Activated naive CD8-positive, alpha-beta T cell treated with anti-CD3 and anti-CD28 coated beads, Interleukin-2, amount 10 ng/mL, durations not matched to agents 7 days and 5 days (primary cell): ENCODE measurements at regions not wholly inside any gene's neighbourhood (a gene's known extent, or its start where the extent isn't known, plus 50 kb on each side); places are given as distances from the start of the nearest gene placed in this dataset.
"Not testable (repeated sequence)": the region's sequence is repeated elsewhere in the genome, so short reads cannot be mapped to it uniquely, and the experiment has no call there.

Experiments used
- ATAC-seq: fragments of 150-1000 bp; cut with Tn5 transposase; one replicate; pipeline ENCODE4 v1.10.0; 2021; ENCODE audit warnings: low read depth, moderate library complexity
- POLR2A ChIA-PET: fragments of 350-600 bp; sonication (Branson Sonifier 250); formaldehyde crosslinking; loops from one replicate; lab custom pipeline; 2021; ENCODE audit warnings: antibody characterized with exemption; lab: Charles Lee
- DNase-seq: peaks from one replicate; pipeline ENCODE4 v3.0.0; 2021
- H3K27ac Mint-ChIP-seq: one replicate; pipeline ENCODE4 v1.8.0; 2022; ENCODE audit warnings: mild to moderate bottlenecking, mixed read lengths
- H3K27me3 Mint-ChIP-seq: one replicate; pipeline ENCODE4 v1.8.0; 2022; ENCODE audit warnings: mild to moderate bottlenecking, moderate library complexity, mixed read lengths
- H3K36me3 Mint-ChIP-seq: one replicate; pipeline ENCODE4 v1.8.0; 2021; ENCODE audit warnings: mild to moderate bottlenecking, mixed read lengths
- H3K4me1 Mint-ChIP-seq: one replicate; pipeline ENCODE4 v1.8.0; 2021; ENCODE audit warnings: mixed read lengths
- H3K4me3 Mint-ChIP-seq: one replicate; pipeline ENCODE4 v1.8.0; 2022; ENCODE audit warnings: mild to moderate bottlenecking, moderate library complexity, mixed read lengths
- H3K9me3 Mint-ChIP-seq: one replicate; pipeline ENCODE4 v1.8.0; 2021; ENCODE audit warnings: mixed read lengths

- POLR2A ChIA-PET: no interaction called here
- no peak for DNase-seq
- Mint-ChIP-seq H3K27me3 (no peaks in the 10 kb centered on the region), H3K4me3 (no peak overlapping the region), H3K4me1 (no peaks in the 10 kb centered on the region), H3K27ac (no peak overlapping the region), H3K36me3 (no peaks in the 10 kb centered on the region), H3K9me3 (no peaks in the 10 kb centered on the region)
- ATAC-seq: no peak
These were observed 87.9 kb downstream of the YIPF7 start for GRCh38 chr4:44563496-44563895.

DNA sequence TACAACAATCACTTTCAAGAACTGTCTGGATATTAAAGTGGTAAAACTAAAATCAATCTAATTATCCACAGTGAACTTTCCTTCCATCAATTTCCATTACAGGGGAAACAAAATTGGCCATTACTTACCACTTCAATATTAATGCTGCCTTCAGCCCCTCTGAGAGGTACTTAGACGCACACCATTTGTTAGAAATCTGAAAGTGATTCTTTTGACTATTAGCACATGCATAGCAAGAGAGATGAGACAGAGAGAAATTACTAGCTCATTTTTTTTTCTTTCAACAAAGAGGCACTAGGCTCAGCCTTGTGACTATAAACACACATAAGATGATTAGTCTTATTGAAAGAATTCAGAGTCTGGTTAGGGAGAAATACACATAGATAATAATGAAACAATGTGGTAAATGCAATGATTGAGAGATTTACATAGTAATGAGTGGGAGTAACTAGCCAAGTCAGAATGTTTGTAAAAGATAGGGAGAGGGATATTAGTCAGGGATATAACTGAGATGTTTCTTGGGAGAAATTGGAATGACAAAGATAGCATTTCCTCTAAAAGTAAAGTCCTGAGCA, 93.3 kb downstream of the YIPF7 start:
- no peak overlapping the region for H3K27ac Mint-ChIP-seq
- no peaks in the 10 kb centered on the region for H3K27me3 Mint-ChIP-seq
- ATAC-seq: no peak
- no peaks in the 10 kb centered on the region for H3K4me1 Mint-ChIP-seq
- no peak for DNase-seq
- H3K36me3 Mint-ChIP-seq: no peaks in the 10 kb centered on the region
- H3K4me3 Mint-ChIP-seq: no peak overlapping the region
- no peaks in the 10 kb centered on the region for H3K9me3 Mint-ChIP-seq
- POLR2A ChIA-PET: no interaction called here

DNA sequence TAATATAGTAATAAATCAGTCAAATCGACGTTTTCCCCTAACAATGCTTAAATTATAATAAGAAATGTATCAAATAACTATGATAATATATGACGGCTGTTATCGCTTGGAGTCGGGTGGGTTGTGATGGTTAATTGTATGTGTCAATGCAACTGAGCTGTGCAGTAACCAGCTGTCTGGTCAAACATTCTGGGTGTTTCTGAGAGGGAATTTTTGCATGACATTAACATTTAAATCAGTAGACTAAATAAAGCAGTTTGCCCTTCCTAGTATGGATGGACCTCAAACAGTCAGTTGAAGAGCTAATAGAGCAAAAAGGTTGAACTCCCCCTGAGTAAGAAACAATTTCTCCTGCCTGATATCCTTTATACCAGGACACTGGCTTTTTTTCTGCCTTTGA, 96.7 kb downstream of the YIPF7 start:
- Mint-ChIP-seq H3K4me3 (no peak overlapping the region), H3K4me1 (no peaks in the 10 kb centered on the region), H3K9me3 (no peaks in the 10 kb centered on the region), H3K36me3 (no peaks in the 10 kb centered on the region), H3K27ac (no peak overlapping the region), H3K27me3 (no peaks in the 10 kb centered on the region)
- POLR2A ChIA-PET: no interaction called here
- DNase-seq: no peak
- no peak for ATAC-seq

DNA sequence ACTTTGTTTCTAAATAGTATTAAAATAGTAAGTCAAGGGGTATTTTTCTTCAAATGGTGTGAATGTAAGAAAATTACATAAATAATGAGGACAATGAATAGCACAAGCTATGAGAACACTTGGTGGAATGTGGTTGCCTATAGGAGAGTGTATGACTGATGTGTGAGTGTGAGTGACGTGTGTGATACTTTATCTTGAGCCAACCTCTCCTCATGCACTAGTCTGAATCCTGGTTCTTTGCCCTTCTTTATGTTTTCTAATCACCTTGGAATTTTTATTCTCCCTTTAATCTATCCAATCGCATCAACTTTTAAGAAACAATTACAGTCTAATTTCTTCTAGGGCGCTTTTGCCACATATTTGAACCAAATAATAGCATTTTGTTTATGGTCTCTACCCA, 98.2 kb downstream of the YIPF7 start:
- Mint-ChIP-seq H3K4me3 (no peak overlapping the region), H3K4me1 (no peaks in the 10 kb centered on the region), H3K36me3 (no peaks in the 10 kb centered on the region), H3K27ac (no peak overlapping the region), H3K27me3 (no peaks in the 10 kb centered on the region), H3K9me3 (no peaks in the 10 kb centered on the region)
- POLR2A ChIA-PET: no interaction called here
- no peak for DNase-seq
- ATAC-seq: no peak

GRCh38 chr4:44545781-44546180, 97.2 kb upstream of the KCTD8 start:
- DNase-seq: no peak
- no peaks in the 10 kb centered on the region for H3K27me3 Mint-ChIP-seq
- no peak for ATAC-seq
- POLR2A ChIA-PET: no interaction called here
- no peaks in the 10 kb centered on the region for H3K9me3 Mint-ChIP-seq
- no peak overlapping the region for H3K4me3 Mint-ChIP-seq
- no peaks in the 10 kb centered on the region for H3K4me1 Mint-ChIP-seq
- no peak overlapping the region for H3K27ac Mint-ChIP-seq
- H3K36me3 Mint-ChIP-seq: no peaks in the 10 kb centered on the region

- H3K36me3 Mint-ChIP-seq: no peaks in the 10 kb centered on the region
- no peak overlapping the region for H3K4me3 Mint-ChIP-seq
- DNase-seq (no peak), ATAC-seq (no peak)
- no peaks in the 10 kb centered on the region for H3K9me3 Mint-ChIP-seq
- H3K27me3 Mint-ChIP-seq: no peaks in the 10 kb centered on the region
- POLR2A ChIA-PET: no interaction called here
- no peak overlapping the region for H3K27ac Mint-ChIP-seq
- H3K4me1 Mint-ChIP-seq: no peaks in the 10 kb centered on the region
These were observed 95.5 kb upstream of the KCTD8 start for GRCh38 chr4:44544158-44544557.

GRCh38 chr4:44538534-44538933, 89.9 kb upstream of the KCTD8 start:
- POLR2A ChIA-PET: no interaction called here
- H3K27me3 Mint-ChIP-seq: no peaks in the 10 kb centered on the region
- ATAC-seq (no peak), DNase-seq (no peak)
- H3K4me1 Mint-ChIP-seq: no peaks in the 10 kb centered on the region
- H3K4me3 Mint-ChIP-seq: no peak overlapping the region
- H3K36me3 Mint-ChIP-seq: no peaks in the 10 kb centered on the region
- no peak overlapping the region for H3K27ac Mint-ChIP-seq
- no peaks in the 10 kb centered on the region for H3K9me3 Mint-ChIP-seq

DNA sequence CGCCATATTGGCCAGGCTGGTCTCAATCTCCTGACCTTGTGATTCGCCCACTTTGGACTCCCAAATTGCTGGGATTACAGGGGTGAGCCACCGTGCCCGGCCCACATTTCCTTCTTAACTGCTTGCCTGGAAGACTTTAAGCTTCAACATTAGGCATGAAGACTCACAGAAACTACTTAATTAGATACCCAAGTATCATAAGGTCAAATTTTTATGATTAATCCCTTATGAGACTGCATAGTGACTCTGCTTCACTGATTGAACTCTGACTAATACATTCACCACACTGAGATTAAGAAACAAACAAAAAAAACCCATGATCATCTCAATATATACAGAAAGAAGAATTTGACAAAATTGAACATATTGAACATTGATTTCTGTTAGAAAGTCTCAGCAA, 87.4 kb upstream of the KCTD8 start:
- POLR2A ChIA-PET: no interaction called here
- no peaks in the 10 kb centered on the region for H3K36me3 Mint-ChIP-seq
- no peaks in the 10 kb centered on the region for H3K27me3 Mint-ChIP-seq
- DNase-seq (no peak), ATAC-seq (no peak)
- H3K4me1 Mint-ChIP-seq: no peaks in the 10 kb centered on the region
- no peak overlapping the region for H3K27ac Mint-ChIP-seq
- no peak overlapping the region for H3K4me3 Mint-ChIP-seq
- no peaks in the 10 kb centered on the region for H3K9me3 Mint-ChIP-seq

GRCh38 chr4:44532851-44533250, 84.2 kb upstream of the KCTD8 start:
- no peak overlapping the region for H3K4me3 Mint-ChIP-seq
- DNase-seq (no peak), ATAC-seq (no peak)
- H3K27ac Mint-ChIP-seq: no peak overlapping the region
- H3K9me3 Mint-ChIP-seq: no peaks in the 10 kb centered on the region
- POLR2A ChIA-PET: no interaction called here
- no peaks in the 10 kb centered on the region for H3K27me3 Mint-ChIP-seq
- H3K36me3 Mint-ChIP-seq: no peaks in the 10 kb centered on the region
- no peaks in the 10 kb centered on the region for H3K4me1 Mint-ChIP-seq

DNA sequence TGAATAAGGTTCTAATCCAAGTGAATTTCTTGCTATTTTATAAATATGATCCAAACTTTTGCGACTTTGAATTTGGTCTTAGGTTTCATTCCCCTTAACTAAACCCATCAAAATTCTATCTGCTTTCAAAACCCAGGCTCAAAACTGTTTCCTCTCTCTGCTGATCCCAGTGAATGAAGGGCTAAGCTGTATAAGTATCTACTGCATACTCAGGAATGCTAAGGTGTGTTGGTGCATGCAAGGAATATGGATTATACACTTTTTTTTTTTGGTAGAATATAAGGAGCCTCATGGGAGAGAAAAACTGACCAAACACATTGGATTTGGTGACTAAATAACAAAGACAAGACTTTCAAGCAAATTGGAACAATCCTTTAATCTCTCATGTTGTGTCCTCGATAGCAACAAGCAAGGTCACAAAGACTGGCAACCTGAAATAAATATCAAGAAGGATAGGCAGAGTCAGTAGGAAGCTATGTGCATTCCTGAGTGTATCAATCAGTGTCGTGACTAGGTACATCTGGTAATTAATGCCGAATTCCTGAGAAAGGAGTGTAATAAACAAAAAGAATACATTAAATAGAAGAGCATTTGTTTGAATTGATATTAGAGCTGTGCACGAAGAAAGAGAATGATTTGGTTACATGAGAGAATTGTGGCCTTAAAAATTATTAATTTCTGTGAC, 74.3 kb upstream of the KCTD8 start:
- POLR2A ChIA-PET: interaction anchor here (0.5 kb wide), 1 partner anchor 1470 kb away, joined by 3 read pairs; no protein-coding TSS in a partner anchor
- Mint-ChIP-seq H3K27me3 (no peaks in the 10 kb centered on the region), H3K4me1 (no peaks in the 10 kb centered on the region), H3K9me3 (no peaks in the 10 kb centered on the region), H3K36me3 (no peaks in the 10 kb centered on the region), H3K27ac (no peak overlapping the region), H3K4me3 (no peak overlapping the region)
- no peak for ATAC-seq
- no peak for DNase-seq

GRCh38 chr4:44502216-44502615, 53.6 kb upstream of the KCTD8 start:
- POLR2A ChIA-PET, H3K4me3 Mint-ChIP-seq, H3K27me3 Mint-ChIP-seq, DNase-seq, H3K36me3 Mint-ChIP-seq, H3K9me3 Mint-ChIP-seq, H3K4me1 Mint-ChIP-seq, ATAC-seq, H3K27ac Mint-ChIP-seq: not testable (repeated sequence)
